ENCODE measurements at regions not wholly inside any gene's neighbourhood (a gene's known extent, or its start where the extent isn't known, plus 50 kb on each side); places are given as distances from the start of the nearest gene placed in this dataset.

- DNase-seq (ENCODE audit: low read depth, low spot score), result no peak
Observed at GRCh38 chr5:92801911-92802310, 779.1 kb downstream of the NR2F1-AS1 start.

GRCh38 chr5:92800365-92800764, 780.7 kb downstream of the NR2F1-AS1 start:
- peak; percentile 86 for DNase-seq (ENCODE audit: low read depth, low spot score)

GRCh38 chr5:92795633-92796032, 785.4 kb downstream of the NR2F1-AS1 start:
- DNase-seq (ENCODE audit: low read depth, low spot score), result no peak

GRCh38 chr5:92780057-92780456, 801.0 kb downstream of the NR2F1-AS1 start:
- DNase-seq (ENCODE audit: low read depth, low spot score), result no peak

GRCh38 chr5:92779536-92779935, 801.5 kb downstream of the NR2F1-AS1 start:
- no peak for DNase-seq (ENCODE audit: low read depth, low spot score)

GRCh38 chr5:92778261-92778660, 802.8 kb downstream of the NR2F1-AS1 start:
- DNase-seq (ENCODE audit: low read depth, low spot score), result no peak

GRCh38 chr5:92777421-92777820, 803.6 kb downstream of the NR2F1-AS1 start:
- DNase-seq (ENCODE audit: low read depth, low spot score), result no peak

GRCh38 chr5:92775711-92776615, 805.1 kb downstream of the NR2F1-AS1 start:
- no peak for DNase-seq (ENCODE audit: low read depth, low spot score)

- DNase-seq (ENCODE audit: low read depth, low spot score), result no peak
Observed at GRCh38 chr5:92769978-92770377, 811.0 kb downstream of the NR2F1-AS1 start.

- DNase-seq (ENCODE audit: low read depth, low spot score), result no peak
Observed at GRCh38 chr5:92761585-92761984, 819.4 kb downstream of the NR2F1-AS1 start.

- no peak for DNase-seq (ENCODE audit: low read depth, low spot score)
Observed at GRCh38 chr5:92760550-92760949, 820.5 kb downstream of the NR2F1-AS1 start.

- no peak for DNase-seq (ENCODE audit: low read depth, low spot score)
Observed at GRCh38 chr5:92758552-92758951, 822.5 kb downstream of the NR2F1-AS1 start.

GRCh38 chr5:92749943-92750342, 831.1 kb downstream of the NR2F1-AS1 start:
- no peak for DNase-seq (ENCODE audit: low read depth, low spot score)

- no peak for DNase-seq (ENCODE audit: low read depth, low spot score)
Observed at GRCh38 chr5:92748072-92748676, 832.8 kb downstream of the NR2F1-AS1 start.

GRCh38 chr5:92741906-92742305, 839.1 kb downstream of the NR2F1-AS1 start:
- no peak for DNase-seq (ENCODE audit: low read depth, low spot score)

GRCh38 chr5:92734211-92734940, 846.6 kb downstream of the NR2F1-AS1 start:
- no peak for DNase-seq (ENCODE audit: low read depth, low spot score)

GRCh38 chr5:92730486-92730885, 850.5 kb downstream of the NR2F1-AS1 start:
- no peak for DNase-seq (ENCODE audit: low read depth, low spot score)

GRCh38 chr5:92729088-92729487, 851.9 kb downstream of the NR2F1-AS1 start:
- DNase-seq (ENCODE audit: low read depth, low spot score), result no peak

GRCh38 chr5:92715946-92716520, 865.0 kb downstream of the NR2F1-AS1 start:
- no peak for DNase-seq (ENCODE audit: low read depth, low spot score)

- no peak for DNase-seq (ENCODE audit: low read depth, low spot score)
Observed at GRCh38 chr5:92713826-92714225, 867.2 kb downstream of the NR2F1-AS1 start.

- DNase-seq (ENCODE audit: low read depth, low spot score), result no peak
Observed at GRCh38 chr5:92713335-92713743, 867.7 kb downstream of the NR2F1-AS1 start.

GRCh38 chr5:92711956-92712355, 869.1 kb downstream of the NR2F1-AS1 start:
- DNase-seq (ENCODE audit: low read depth, low spot score), result no peak

Data from brain pericyte (primary cell).